Left lung (tissue), 4 donors: ENCODE measurements at regions not wholly inside any gene's neighbourhood (a gene's known extent, or its start where the extent isn't known, plus 50 kb on each side); places are given as distances from the start of the nearest gene placed in this dataset.
"Not testable (repeated sequence)": the region's sequence is repeated elsewhere in the genome, so short reads cannot be mapped to it uniquely, and the experiment has no call there.

Experiments
- ATAC-seq: fragments of 200-7000 bp; cut with Tn5 transposase; one replicate; pipeline ENCODE4 v1.9.1; 2020; ENCODE audit warnings: moderate library complexity
- DNase-seq, 4 donors: peaks; one replicate each; pipeline ENCODE4 v3.0.0-alpha.2; 2013 to 2020
- H3K27ac ChIP-seq, 2 donors: fragments of 200-600 bp; sonication (generic) in 1 of 2; one replicate each; pipeline versions ENCODE4 v1.5.0 to v1.8.0; 2020 to 2021
- H3K27me3 ChIP-seq, 2 donors: fragments of 200-600 bp; sonication (generic) in 1 of 2; one replicate each; pipeline versions ENCODE4 v1.5.0 to v1.8.0; 2020 to 2021
- H3K36me3 ChIP-seq, 2 donors: fragments of 200-600 bp; sonication (generic) in 1 of 2; one replicate each; pipeline versions ENCODE4 v1.5.0 to v1.8.0; 2020 to 2021
- H3K4me1 ChIP-seq, 2 donors: fragments of 200-600 bp; one replicate each; pipeline ENCODE4 v1.8.0; 2021
- H3K4me3 ChIP-seq, 2 donors: fragments of 200-600 bp; sonication (generic) in 1 of 2; one replicate each; pipeline versions ENCODE4 v1.5.0 to v1.8.0; 2020 to 2021; ENCODE audit warnings: mild to moderate bottlenecking in 1 of 2
- H3K9me3 ChIP-seq, 2 donors: fragments of 200-600 bp; sonication (generic) in 1 of 2; one replicate each; pipeline versions ENCODE4 v1.5.0 to v1.8.0; 2020 to 2021
- intact Hi-C, 2 donors: fragments of 100-400 bp; cut with DNase I; formaldehyde crosslinking; loops; one replicate each; pipeline versions ENCODE4 v1.11.2 to v1.14.2; 2022
- TF ChIP-seq, protein P1 (sequence below), 2 donors: fragments of 200-600 bp; sonication (generic) in 1 of 2; IDR thresholded peaks; one replicate each; pipeline versions ENCODE4 v1.5.0 to v1.8.0; 2021; ENCODE audit warnings: antibody characterized with exemption in 2 of 2
- donor health status: DM: no; HTN: yes; CAD: no.
- donor health status: DM: no; HTN: no; CAD: no.

- TF ChIP-seq, protein P1, sequence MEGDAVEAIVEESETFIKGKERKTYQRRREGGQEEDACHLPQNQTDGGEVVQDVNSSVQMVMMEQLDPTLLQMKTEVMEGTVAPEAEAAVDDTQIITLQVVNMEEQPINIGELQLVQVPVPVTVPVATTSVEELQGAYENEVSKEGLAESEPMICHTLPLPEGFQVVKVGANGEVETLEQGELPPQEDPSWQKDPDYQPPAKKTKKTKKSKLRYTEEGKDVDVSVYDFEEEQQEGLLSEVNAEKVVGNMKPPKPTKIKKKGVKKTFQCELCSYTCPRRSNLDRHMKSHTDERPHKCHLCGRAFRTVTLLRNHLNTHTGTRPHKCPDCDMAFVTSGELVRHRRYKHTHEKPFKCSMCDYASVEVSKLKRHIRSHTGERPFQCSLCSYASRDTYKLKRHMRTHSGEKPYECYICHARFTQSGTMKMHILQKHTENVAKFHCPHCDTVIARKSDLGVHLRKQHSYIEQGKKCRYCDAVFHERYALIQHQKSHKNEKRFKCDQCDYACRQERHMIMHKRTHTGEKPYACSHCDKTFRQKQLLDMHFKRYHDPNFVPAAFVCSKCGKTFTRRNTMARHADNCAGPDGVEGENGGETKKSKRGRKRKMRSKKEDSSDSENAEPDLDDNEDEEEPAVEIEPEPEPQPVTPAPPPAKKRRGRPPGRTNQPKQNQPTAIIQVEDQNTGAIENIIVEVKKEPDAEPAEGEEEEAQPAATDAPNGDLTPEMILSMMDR (IDR thresholded peaks at IDR 0.05), result no peak
- DNase-seq (peak in 1 of 4 donors; percentile 39), ATAC-seq (no peak)
- H3K27me3 ChIP-seq, result no peaks in the 10 kb centered on the region
- no peaks in the 10 kb centered on the region for H3K9me3 ChIP-seq
- no peaks in the 10 kb centered on the region for H3K36me3 ChIP-seq
- peaks cover 0 to 6% of the 10 kb centered on the region in 2 donors for H3K4me1 ChIP-seq
- no peak overlapping the region for H3K4me3 ChIP-seq
- H3K27ac ChIP-seq, result no peak overlapping the region
- intact Hi-C loops, result no loop called here
These were observed 121.1 kb upstream of the SLC4A4 start for GRCh38 chr4:71217688-71218087.

DNA sequence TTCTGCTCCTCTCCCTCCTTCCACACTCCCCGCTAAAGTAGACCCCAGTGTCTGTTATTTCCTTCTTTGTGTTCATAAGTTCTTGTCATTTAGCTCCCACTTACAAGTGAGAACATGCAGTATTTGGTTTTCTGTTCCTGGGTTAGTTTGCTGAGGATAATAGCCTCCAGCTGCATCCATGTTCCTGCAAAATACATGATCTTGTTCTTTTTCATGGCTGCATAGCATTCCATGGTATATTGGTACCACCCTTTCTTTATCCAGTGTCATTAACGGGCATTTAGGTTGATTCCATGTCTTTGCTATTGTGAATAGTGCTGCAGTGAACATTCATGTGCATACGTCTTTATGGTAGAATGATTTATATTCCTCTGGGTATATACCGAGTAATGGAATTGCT, 118.0 kb upstream of the SLC4A4 start:
- H3K27ac ChIP-seq, H3K9me3 ChIP-seq, ATAC-seq, H3K27me3 ChIP-seq, intact Hi-C loops, H3K4me3 ChIP-seq, H3K36me3 ChIP-seq, H3K4me1 ChIP-seq, DNase-seq: not testable (repeated sequence)

DNA sequence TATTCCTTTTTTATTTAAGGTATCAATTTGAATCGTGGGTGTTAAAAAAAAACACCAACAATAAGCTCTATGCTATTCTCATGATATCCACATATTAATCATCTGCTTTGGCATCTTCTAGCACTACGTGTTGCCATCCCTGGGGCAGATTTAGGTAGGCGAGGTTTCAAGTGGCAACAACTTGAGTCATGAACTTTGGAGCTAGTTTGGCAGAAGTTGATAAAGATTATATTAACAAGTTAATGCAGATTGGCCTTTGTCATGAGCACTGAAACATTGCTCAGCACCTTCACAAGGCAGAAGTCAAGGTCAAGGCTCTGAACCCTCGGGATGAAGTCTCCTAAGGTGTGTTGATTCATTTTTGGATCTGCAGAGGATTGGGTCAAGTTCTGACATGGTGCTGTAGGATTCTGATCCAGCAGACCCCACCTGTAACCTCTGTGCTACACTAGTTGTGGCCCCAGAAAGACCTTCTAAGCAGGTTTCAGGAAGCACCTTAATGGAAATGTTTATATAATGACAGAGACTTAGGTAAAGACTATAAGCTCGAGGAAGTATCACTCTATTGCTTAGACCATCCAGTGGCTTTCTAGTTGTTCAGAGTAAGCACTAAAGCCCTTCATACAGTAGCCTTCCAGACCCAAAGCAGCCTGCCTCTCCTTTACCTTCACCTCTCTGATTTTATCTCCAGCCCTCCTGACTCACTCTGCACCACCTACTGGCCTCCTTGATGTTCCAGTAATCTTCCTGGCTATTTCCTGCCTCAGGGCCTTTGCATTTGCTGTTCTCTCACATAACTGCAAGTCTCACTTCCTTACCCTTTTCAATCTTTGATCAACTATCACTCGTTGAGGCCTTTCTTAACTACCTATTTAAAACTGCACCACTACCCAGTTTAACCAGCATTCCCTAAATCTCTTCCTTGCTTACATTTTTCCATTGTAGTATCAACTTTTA, 117.0 kb upstream of the SLC4A4 start:
- no peak for DNase-seq
- no peak for ATAC-seq
- Histone ChIP-seq H3K27ac (no peak overlapping the region), H3K27me3 (no peaks in the 10 kb centered on the region), H3K9me3 (no peaks in the 10 kb centered on the region), H3K4me3 (no peak overlapping the region), H3K4me1 (peaks cover 0 to 6% of the 10 kb centered on the region in 2 donors), H3K36me3 (no peaks in the 10 kb centered on the region)
- TF ChIP-seq, protein P1 (IDR thresholded peaks at IDR 0.05), result no peak
- intact Hi-C loops, result no loop called here

GRCh38 chr4:71222661-71223060, 116.2 kb upstream of the SLC4A4 start:
- intact Hi-C loops, result no loop called here
- DNase-seq (no peak), ATAC-seq (no peak)
- TF ChIP-seq, protein P1 (IDR thresholded peaks at IDR 0.05), result no peak
- Histone ChIP-seq H3K4me1 (peaks cover 0 to 4% of the 10 kb centered on the region in 2 donors), H3K4me3 (no peak overlapping the region), H3K27me3 (no peaks in the 10 kb centered on the region), H3K27ac (no peak overlapping the region), H3K36me3 (no peaks in the 10 kb centered on the region), H3K9me3 (no peaks in the 10 kb centered on the region)

DNA sequence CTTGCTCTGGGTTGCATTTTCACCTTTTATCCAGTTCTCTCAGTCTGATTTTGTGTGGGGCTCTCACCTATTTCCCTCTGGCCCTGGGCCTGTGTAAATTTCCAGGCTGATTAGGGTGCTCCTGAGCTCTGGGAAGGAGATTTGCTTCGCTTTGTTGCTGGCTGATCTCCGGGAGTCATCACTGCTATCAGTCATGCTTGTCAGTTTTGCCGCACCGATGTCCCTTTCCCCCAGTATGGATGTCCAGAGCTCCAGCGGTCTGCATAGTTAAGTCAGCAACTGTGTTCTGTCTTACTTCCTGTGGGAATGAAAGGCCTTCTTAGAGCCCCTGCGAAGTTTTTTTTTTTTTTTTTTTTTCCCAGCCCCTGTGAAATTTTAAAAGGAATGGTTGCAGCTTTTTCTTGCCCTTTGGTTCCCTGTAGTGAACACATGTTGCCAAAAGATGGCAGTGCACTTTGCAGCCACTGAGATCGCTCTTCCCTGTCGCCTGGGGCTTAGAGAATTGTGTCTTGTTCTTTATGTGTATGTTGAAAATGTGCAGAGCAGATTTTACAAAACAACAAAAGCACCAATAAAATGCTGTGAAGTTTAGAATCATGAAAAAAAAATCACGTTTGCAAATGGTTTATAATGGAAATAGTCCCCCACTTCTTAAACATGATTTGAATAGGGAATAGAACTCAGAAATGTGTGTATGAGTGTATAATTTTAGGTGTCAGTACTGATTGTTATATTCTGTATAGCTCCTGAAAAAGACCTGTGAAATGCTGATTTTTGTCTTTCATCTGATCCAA, 109.1 kb upstream of the SLC4A4 start:
- H3K27ac ChIP-seq, result peak overlapping the region in 1 of 2 donors; percentile 42
- no peaks in the 10 kb centered on the region for H3K36me3 ChIP-seq
- peak in 2 of 4 donors; percentile 38 to 78 for DNase-seq
- H3K9me3 ChIP-seq, result no peaks in the 10 kb centered on the region
- H3K4me1 ChIP-seq, result peaks cover 0 to 19% of the 10 kb centered on the region in 2 donors
- TF ChIP-seq, protein P1 (IDR thresholded peaks at IDR 0.05), result peak; percentile 52 to 59
- H3K27me3 ChIP-seq, result no peaks in the 10 kb centered on the region
- no peak overlapping the region for H3K4me3 ChIP-seq
- intact Hi-C loops, result no loop called here
- peak; percentile 76 for ATAC-seq
